ENCODE measurements at regions not wholly inside any gene's neighbourhood (a gene's known extent, or its start where the extent isn't known, plus 50 kb on each side); places are given as distances from the start of the nearest gene placed in this dataset.

- no peak for TF ChIP-seq CTCF (conservative IDR thresholded peaks at IDR 0.05; ENCODE audit: low read length)
- TF ChIP-seq EZH2phosphoT487 (IDR thresholded peaks at IDR 0.05; ENCODE audit: borderline replicate concordance): no peak
Observed at GRCh38 chr15:66846031-66846430, 144.0 kb downstream of the SMAD6 start.
